DMS53 treated with DMSO at 0.1 percent for 48 hours (cell line): ENCODE measurements at regions not wholly inside any gene's neighbourhood (a gene's known extent, or its start where the extent isn't known, plus 50 kb on each side); places are given as distances from the start of the nearest gene placed in this dataset.

Experiments used
- DNase-seq: peaks from one replicate; lab custom pipeline; 2025; ENCODE audit not compliant: unreplicated experiment; lab: John Stamatoyannopoulos, UW

DNA sequence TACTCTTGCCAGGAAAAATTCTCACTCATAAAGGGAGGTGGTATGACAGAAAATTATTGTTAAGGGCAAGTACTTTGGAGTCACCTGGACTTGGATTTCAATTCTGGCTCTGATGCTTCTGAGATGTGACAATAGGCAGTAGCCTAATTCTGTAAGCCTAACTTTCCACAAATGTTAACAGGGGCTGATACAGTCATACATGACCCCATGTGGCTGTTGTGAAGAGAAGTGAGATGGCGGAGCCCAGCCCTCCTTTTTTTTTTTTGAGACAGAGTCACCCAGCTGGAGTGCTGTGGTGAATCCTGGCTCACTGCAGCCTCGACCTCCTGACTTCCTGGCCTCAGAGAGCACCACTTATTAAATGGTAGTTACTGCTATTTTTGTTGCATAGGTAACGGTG is 54.4 kb upstream of the IRF2 start:
- DNase-seq: no peak

- DNase-seq: no peak
Measured at GRCh38 chr4:184528051-184528450, 53.7 kb upstream of the IRF2 start.

DNA sequence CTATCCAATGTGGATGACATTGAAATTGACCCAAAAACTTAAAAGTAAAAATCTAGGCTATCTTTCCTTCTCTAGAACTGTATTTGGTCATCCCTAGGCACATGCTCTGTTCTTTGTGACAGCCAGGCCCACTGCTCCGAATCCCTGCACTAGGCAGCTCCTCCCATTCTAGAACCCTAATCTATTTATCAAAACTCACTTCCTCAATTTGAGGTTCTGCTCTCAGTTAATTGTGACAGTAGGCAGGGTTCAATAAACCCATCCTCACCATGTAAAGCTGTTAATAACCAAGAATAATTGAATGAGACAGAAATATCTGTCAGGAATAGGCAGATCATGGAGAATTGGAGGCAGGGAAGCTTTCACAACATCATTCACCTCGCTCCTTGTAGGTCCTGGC is 51.9 kb upstream of the IRF2 start:
- DNase-seq: no peak
